ENCODE measurements at regions not wholly inside any gene's neighbourhood (a gene's known extent, or its start where the extent isn't known, plus 50 kb on each side); places are given as distances from the start of the nearest gene placed in this dataset.

DNA sequence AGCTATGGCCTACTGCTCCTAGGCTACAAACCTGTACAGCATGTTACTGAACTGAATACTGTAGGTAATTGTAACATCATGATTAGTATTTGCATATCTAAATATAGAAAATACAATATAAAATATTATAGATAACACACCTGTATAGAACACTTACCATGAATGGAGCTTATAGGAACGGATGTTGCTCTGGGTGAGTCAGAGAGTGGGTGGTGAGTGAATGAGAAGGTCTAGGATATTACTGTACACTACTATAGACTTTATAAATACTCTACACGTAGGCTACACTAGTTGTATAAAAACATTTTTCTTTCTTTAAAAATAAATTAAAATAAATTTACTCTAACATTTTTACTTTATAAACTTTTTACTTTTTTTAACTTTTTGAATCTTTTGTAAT, 224.0 kb upstream of the CBLB start:
- TF ChIP-seq TAF1 (IDR thresholded peaks at IDR 0.05; ENCODE audit: borderline replicate concordance, low read depth, low read length) (no peak), POLR2AphosphoS5 (IDR thresholded peaks at IDR 0.05; ENCODE audit: low read depth, low read length) (no peak), POLR2A (IDR thresholded peaks at IDR 0.05; ENCODE audit: low read depth, low read length) (no peak)

All from GM12892 (cell line).